Liver (tissue), 8 donors: ENCODE measurements at regions not wholly inside any gene's neighbourhood (a gene's known extent, or its start where the extent isn't known, plus 50 kb on each side); places are given as distances from the start of the nearest gene placed in this dataset.

Experiments used
- DNase-seq: peaks from one replicate; pipeline ENCODE4 v3.0.0-alpha.2; 2017; ENCODE audit warnings: low spot score
- H3K27ac ChIP-seq, 2 donors: one replicate each; pipeline ENCODE4 v1.7.0; 2013; ENCODE audit warnings: inconsistent platforms in 2 of 2, low read length in 2 of 2, control low read depth in 1 of 2, low read depth in 1 of 2, mild to moderate bottlenecking in 1 of 2
- H3K27me3 ChIP-seq, 4 donors: one replicate each; pipeline versions ENCODE4 v1.6.1 to v1.7.0; 2013; ENCODE audit warnings: low read length in 3 of 4, inconsistent platforms in 1 of 4, mild to moderate bottlenecking in 1 of 4, moderate library complexity in 1 of 4; ENCODE audit not compliant: control insufficient read depth in 4 of 4, insufficient read depth in 4 of 4
- H3K36me3 ChIP-seq, 4 donors: one replicate each; pipeline versions ENCODE4 v1.6.1 to v1.7.0; 2013; ENCODE audit warnings: low read length in 3 of 4, mild to moderate bottlenecking in 3 of 4, low read depth in 1 of 4, moderate library complexity in 1 of 4; ENCODE audit not compliant: control insufficient read depth in 4 of 4, insufficient read depth in 3 of 4
- H3K4me1 ChIP-seq, 4 donors: one replicate each; pipeline versions ENCODE4 v1.6.1 to v1.7.0; 2013; ENCODE audit warnings: low read length in 3 of 4, mild to moderate bottlenecking in 3 of 4, moderate library complexity in 1 of 4; ENCODE audit not compliant: control insufficient read depth in 4 of 4, insufficient read depth in 4 of 4
- H3K4me3 ChIP-seq, 3 donors: one replicate each; pipeline versions ENCODE4 v1.6.1 to v1.7.0; 2013; ENCODE audit warnings: low read length in 3 of 3, control low read depth in 1 of 3, low read depth in 1 of 3, mild to moderate bottlenecking in 1 of 3
- H3K9ac ChIP-seq, 2 donors: one replicate each; pipeline ENCODE4 v1.7.0; 2013; ENCODE audit warnings: low read length in 2 of 2, mild to moderate bottlenecking in 2 of 2, moderate library complexity in 2 of 2, control low read depth in 1 of 2, low read depth in 1 of 2
- H3K9me3 ChIP-seq, 4 donors: one replicate each; pipeline versions ENCODE4 v1.6.1 to v1.7.0; 2013; ENCODE audit warnings: low read length in 3 of 4; ENCODE audit not compliant: control insufficient read depth in 4 of 4
- EGR1 ChIP-seq, 2 donors: IDR thresholded peaks; 2 replicates each; pipeline ENCODE4 v1.6.1; 2016 to 2018; ENCODE audit warnings: antibody characterized with exemption in 2 of 2, low read depth in 2 of 2
- FOXA1 ChIP-seq: IDR thresholded peaks from 2 replicates; pipeline ENCODE4 v1.6.1; 2016; ENCODE audit warnings: antibody characterized with exemption
- HNF4A ChIP-seq, 2 donors: conservative IDR thresholded peaks; 2 replicates each; pipeline ENCODE4 v1.6.1; 2016; ENCODE audit warnings: antibody characterized with exemption in 2 of 2, mild to moderate bottlenecking in 2 of 2
- HNF4G ChIP-seq: IDR thresholded peaks from 2 replicates; pipeline ENCODE4 v1.6.1; 2016; ENCODE audit warnings: antibody characterized with exemption
- MAX ChIP-seq: IDR thresholded peaks from 2 replicates; pipeline ENCODE4 v1.6.1; 2016; ENCODE audit warnings: antibody characterized with exemption
- RAD21 ChIP-seq, 2 donors: IDR thresholded peaks; 2 replicates each; pipeline ENCODE4 v1.6.1; 2016; ENCODE audit warnings: antibody characterized with exemption in 2 of 2, mild to moderate bottlenecking in 2 of 2
- REST ChIP-seq: IDR thresholded peaks from 2 replicates; pipeline ENCODE4 v1.6.1; 2016; ENCODE audit warnings: antibody characterized with exemption, mild to moderate bottlenecking
- SP1 ChIP-seq: IDR thresholded peaks from 2 replicates; pipeline ENCODE4 v1.6.1; 2018; ENCODE audit warnings: antibody characterized with exemption, mild to moderate bottlenecking
- TAF1 ChIP-seq: conservative IDR thresholded peaks from 2 replicates; pipeline ENCODE4 v1.6.1; 2016; ENCODE audit warnings: antibody characterized with exemption, mild to moderate bottlenecking
- YY1 ChIP-seq: IDR thresholded peaks from 2 replicates; pipeline ENCODE4 v1.6.1; 2016; ENCODE audit warnings: antibody characterized with exemption, mild to moderate bottlenecking
- ZBTB33 ChIP-seq: IDR thresholded peaks from 2 replicates; pipeline ENCODE4 v1.6.1; 2016; ENCODE audit warnings: antibody characterized with exemption
- WGBS: extraction: QIAGEN DNeasy Blood & Tissue Kit; methylation state at CpG from one replicate; pipeline ENCODE4 v1.1.7; 2013; 5-methylcytosine and 5-hydroxymethylcytosine counted together
- TF ChIP-seq, protein P1 (sequence below): fragments of 150-350 bp; IDR thresholded peaks from 2 replicates; pipeline ENCODE4 v1.5.1; 2017; ENCODE audit warnings: improper control_type of control experiment, low read depth, low read length; ENCODE audit not compliant: missing input control
- donor health status: healthy.
- donor health status: healthy.
- donor health status: healthy.
- donor health status: healthy.
- donor health status: healthy.

DNA sequence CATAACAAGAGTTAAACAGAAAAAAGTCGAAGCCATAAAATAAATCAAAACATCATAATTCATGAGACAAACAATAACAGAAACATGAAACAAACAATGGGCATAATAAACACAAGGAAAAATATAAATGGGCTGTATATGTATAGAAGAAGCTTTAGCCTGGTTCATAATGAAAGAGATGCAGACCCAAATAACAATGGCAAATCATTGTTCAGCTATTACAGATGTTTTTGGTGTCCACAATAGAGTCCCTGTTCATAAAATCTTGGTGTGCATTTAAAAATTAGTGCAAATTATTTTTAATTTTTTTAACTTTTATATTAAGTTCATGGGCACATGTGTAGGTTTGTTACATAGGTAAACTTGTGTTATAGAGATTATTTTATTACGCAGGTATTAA lies 1185.9 kb upstream of the B3GALT2 start:
- Histone ChIP-seq H3K36me3 (no peaks in the 10 kb centered on the region), H3K9me3 (no peaks in the 10 kb centered on the region), H3K9ac (no peak overlapping the region), H3K4me1 (no peaks in the 10 kb centered on the region), H3K27me3 (peaks cover 0 to 4% (median 0%) of the 10 kb centered on the region in 4 donors), H3K27ac (no peak overlapping the region), H3K4me3 (no peak overlapping the region)
- WGBS, result 76% methylated on average over 2 of the region's 2 CpGs
- TF ChIP-seq, protein P1, sequence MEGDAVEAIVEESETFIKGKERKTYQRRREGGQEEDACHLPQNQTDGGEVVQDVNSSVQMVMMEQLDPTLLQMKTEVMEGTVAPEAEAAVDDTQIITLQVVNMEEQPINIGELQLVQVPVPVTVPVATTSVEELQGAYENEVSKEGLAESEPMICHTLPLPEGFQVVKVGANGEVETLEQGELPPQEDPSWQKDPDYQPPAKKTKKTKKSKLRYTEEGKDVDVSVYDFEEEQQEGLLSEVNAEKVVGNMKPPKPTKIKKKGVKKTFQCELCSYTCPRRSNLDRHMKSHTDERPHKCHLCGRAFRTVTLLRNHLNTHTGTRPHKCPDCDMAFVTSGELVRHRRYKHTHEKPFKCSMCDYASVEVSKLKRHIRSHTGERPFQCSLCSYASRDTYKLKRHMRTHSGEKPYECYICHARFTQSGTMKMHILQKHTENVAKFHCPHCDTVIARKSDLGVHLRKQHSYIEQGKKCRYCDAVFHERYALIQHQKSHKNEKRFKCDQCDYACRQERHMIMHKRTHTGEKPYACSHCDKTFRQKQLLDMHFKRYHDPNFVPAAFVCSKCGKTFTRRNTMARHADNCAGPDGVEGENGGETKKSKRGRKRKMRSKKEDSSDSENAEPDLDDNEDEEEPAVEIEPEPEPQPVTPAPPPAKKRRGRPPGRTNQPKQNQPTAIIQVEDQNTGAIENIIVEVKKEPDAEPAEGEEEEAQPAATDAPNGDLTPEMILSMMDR, result no peak
- no peak for DNase-seq

- WGBS, result 84% methylated on average over 1 of the region's 1 CpG
- TF ChIP-seq ZBTB33, result no peak
- TF ChIP-seq EGR1 (IDR thresholded peaks at IDR 0.05; ENCODE audit: low read depth in 2 of 2), result no peak
- TF ChIP-seq FOXA1, result no peak
- no peak for TF ChIP-seq REST
- no peak for TF ChIP-seq HNF4G
- TF ChIP-seq RAD21 (IDR thresholded peaks at IDR 0.05), result no peak
- no peak for TF ChIP-seq MAX
- TF ChIP-seq YY1, result no peak
- TF ChIP-seq SP1, result no peak
- H3K4me3 ChIP-seq, result no peak overlapping the region
- DNase-seq, result no peak
- H3K27me3 ChIP-seq, result peaks cover 0 to 4% (median 0%) of the 10 kb centered on the region in 4 donors
- no peak overlapping the region for H3K27ac ChIP-seq
- H3K9me3 ChIP-seq, result no peaks in the 10 kb centered on the region
- no peak overlapping the region for H3K9ac ChIP-seq
- H3K4me1 ChIP-seq, result no peaks in the 10 kb centered on the region
- no peaks in the 10 kb centered on the region for H3K36me3 ChIP-seq
Observed at GRCh38 chr1:194369622-194370021, 1183.2 kb upstream of the B3GALT2 start.

DNA sequence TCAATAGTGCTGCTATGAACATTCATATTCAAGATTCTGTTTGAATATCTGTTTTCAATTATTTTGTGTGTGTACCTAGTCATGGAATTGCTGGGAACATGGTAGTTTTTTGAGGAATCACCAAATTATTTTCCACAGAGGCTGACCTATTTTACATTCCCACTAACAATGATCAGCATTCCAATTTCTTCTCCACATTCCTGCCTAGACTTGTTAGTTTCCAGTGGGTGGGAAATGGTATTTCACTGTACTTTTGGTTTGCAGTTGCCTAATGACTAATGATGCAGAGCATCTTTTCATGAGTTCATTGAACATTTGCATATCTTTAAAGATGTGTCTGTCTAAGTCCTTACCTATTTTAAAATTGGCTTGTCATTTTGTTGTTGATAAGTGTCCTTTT lies 1182.6 kb upstream of the B3GALT2 start:
- Histone ChIP-seq H3K27ac (no peak overlapping the region), H3K9me3 (no peaks in the 10 kb centered on the region), H3K27me3 (peaks cover 0 to 4% (median 0%) of the 10 kb centered on the region in 4 donors), H3K9ac (no peak overlapping the region), H3K4me3 (no peak overlapping the region), H3K4me1 (no peaks in the 10 kb centered on the region), H3K36me3 (no peaks in the 10 kb centered on the region)
- TF ChIP-seq HNF4A (conservative IDR thresholded peaks at IDR 0.05), result no peak
- TF ChIP-seq REST, result no peak
- no peak for TF ChIP-seq TAF1
- TF ChIP-seq, protein P1, result no peak
- no peak for TF ChIP-seq SP1
- no peak for TF ChIP-seq YY1
- DNase-seq, result no peak
